ENCODE measurements at regions not wholly inside any gene's neighbourhood (a gene's known extent, or its start where the extent isn't known, plus 50 kb on each side); places are given as distances from the start of the nearest gene placed in this dataset.

DNA sequence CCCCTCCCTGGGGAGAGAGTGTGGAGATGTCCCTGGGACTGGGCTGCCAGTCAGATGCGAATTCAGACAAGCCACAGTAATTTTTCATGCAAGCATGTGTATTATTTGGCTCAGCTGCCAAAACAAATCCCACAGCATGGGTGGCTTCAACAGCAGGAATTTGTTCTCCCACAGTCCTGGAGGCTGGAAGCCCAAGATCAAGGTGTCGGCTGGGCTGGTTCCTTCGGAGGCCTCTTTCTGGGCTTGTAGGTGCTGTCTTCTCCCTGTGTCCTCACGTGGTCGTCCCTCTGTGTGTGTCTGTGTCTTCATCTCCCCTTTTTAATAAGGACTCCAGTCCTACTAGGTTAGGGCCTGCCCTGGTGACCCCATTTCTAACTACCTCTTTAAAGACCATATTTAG lies 91.9 kb upstream of the ACTRT2 start:
- H3K27ac ChIP-seq (ENCODE audit: low read length), result no peak overlapping the region
- ATAC-seq (no peak), DNase-seq (no peak)
- TF ChIP-seq, protein P1, sequence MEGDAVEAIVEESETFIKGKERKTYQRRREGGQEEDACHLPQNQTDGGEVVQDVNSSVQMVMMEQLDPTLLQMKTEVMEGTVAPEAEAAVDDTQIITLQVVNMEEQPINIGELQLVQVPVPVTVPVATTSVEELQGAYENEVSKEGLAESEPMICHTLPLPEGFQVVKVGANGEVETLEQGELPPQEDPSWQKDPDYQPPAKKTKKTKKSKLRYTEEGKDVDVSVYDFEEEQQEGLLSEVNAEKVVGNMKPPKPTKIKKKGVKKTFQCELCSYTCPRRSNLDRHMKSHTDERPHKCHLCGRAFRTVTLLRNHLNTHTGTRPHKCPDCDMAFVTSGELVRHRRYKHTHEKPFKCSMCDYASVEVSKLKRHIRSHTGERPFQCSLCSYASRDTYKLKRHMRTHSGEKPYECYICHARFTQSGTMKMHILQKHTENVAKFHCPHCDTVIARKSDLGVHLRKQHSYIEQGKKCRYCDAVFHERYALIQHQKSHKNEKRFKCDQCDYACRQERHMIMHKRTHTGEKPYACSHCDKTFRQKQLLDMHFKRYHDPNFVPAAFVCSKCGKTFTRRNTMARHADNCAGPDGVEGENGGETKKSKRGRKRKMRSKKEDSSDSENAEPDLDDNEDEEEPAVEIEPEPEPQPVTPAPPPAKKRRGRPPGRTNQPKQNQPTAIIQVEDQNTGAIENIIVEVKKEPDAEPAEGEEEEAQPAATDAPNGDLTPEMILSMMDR (conservative IDR thresholded peaks at IDR 0.05; ENCODE audit: low read depth, low read length), result no peak
- TF ChIP-seq EZH2phosphoT487 (IDR thresholded peaks at IDR 0.05; ENCODE audit: borderline replicate concordance, low read length), result no peak
- TF ChIP-seq EZH2 (IDR thresholded peaks at IDR 0.05; ENCODE audit: low read length, unreplicated experiment), result no peak
- no peaks in the 10 kb centered on the region for H3K4me1 ChIP-seq (ENCODE audit: insufficient read depth, low read length)
- H3K4me3 ChIP-seq (ENCODE audit: low read length), result no peak overlapping the region
- no peaks in the 10 kb centered on the region for H3K9me3 ChIP-seq (ENCODE audit: low read length)
- intact Hi-C loops (cut with micrococcal nuclease), result no loop called here
- ChIA-PET POLR2A (ENCODE audit: unreplicated experiment) (no interaction called here), CTCF (no interaction called here)
- BruUV-seq (replicated peaks), result no TSS peak
- no peaks in the 10 kb centered on the region for H3K36me3 ChIP-seq (ENCODE audit: low read depth, low read length)
- H4K20me1 ChIP-seq (ENCODE audit: low read length), result no peaks in the 10 kb centered on the region
- H3F3A ChIP-seq (ENCODE audit: low read length, unreplicated experiment), result no peaks in the 10 kb centered on the region
- H3K9me2 ChIP-seq (replicated peaks; ENCODE audit: low read length), result no peaks in the 10 kb centered on the region
- H3K27me3 ChIP-seq (ENCODE audit: low read length), result peaks cover 100% of the 10 kb centered on the region
- H3K79me2 ChIP-seq (ENCODE audit: low read length), result no peaks in the 10 kb centered on the region
- no peak overlapping the region for H2AFZ ChIP-seq (ENCODE audit: low read length)
- H3K4me2 ChIP-seq (ENCODE audit: low read length), result no peak overlapping the region
- H3K9ac ChIP-seq (ENCODE audit: low read length), result no peak overlapping the region

DNA sequence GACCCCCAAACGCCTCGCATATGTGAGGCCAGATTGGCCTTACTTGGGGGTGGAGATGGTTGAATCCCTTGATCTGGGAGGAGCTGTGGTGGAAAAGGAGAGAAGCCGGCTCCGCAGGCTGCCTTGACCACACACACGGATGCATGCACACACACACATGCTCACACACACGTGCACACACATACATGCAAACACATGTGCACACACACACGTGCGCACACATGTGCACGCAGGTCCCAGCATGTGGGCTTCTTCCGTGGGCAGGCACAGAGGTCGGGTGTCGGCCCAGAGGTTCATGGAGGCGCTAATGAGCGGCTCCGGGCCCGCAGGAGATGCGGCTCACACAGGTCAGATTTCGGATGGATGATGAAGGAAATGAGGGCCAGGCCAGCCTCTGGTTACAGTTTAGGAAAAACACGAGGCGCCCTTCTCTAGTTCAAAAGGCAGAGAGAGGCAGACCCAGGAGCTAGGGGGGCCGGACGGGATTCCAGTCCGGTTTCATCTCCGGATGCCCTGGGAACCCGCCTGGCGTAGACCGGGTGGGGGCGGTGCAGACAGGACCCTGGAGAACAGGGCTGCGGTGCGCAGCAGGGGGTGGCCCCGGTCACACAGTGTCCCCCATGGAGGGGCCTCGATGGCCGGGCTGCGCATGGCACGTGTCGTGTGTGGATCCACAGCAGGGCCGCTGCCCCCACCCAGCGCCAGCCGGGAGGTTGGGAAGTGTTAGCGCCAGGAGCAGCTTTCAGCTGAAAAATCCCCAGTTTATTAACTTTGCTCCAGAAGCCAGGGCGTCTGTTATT lies 91.1 kb upstream of the ACTRT2 start:
- no TSS peak for BruUV-seq (replicated peaks)

More for the DNA sequence above, 91.1 kb upstream of the ACTRT2 start:
- ATAC-seq (no peak), DNase-seq (no peak)
- Histone ChIP-seq H3F3A (ENCODE audit: low read length, unreplicated experiment) (no peaks in the 10 kb centered on the region), H3K36me3 (ENCODE audit: low read depth, low read length) (no peaks in the 10 kb centered on the region), H3K4me3 (ENCODE audit: low read length) (no peak overlapping the region), H3K9ac (ENCODE audit: low read length) (no peak overlapping the region), H3K9me3 (ENCODE audit: low read length) (no peaks in the 10 kb centered on the region), H2AFZ (ENCODE audit: low read length) (no peak overlapping the region), H3K4me2 (ENCODE audit: low read length) (no peak overlapping the region), H3K9me2 (replicated peaks; ENCODE audit: low read length) (no peaks in the 10 kb centered on the region), H3K27ac (ENCODE audit: low read length) (no peak overlapping the region), H3K79me2 (ENCODE audit: low read length) (no peaks in the 10 kb centered on the region), H3K27me3 (ENCODE audit: low read length) (peaks cover 100% of the 10 kb centered on the region), H3K4me1 (ENCODE audit: insufficient read depth, low read length) (no peaks in the 10 kb centered on the region), H4K20me1 (ENCODE audit: low read length) (no peaks in the 10 kb centered on the region)
- CTCF ChIA-PET, result no interaction called here
- TF ChIP-seq EZH2phosphoT487 (IDR thresholded peaks at IDR 0.05; ENCODE audit: borderline replicate concordance, low read length) (no peak), EZH2 (IDR thresholded peaks at IDR 0.05; ENCODE audit: low read length, unreplicated experiment) (no peak)
- TF ChIP-seq, protein P1 (conservative IDR thresholded peaks at IDR 0.05; ENCODE audit: low read depth, low read length), result no peak
- POLR2A ChIA-PET (ENCODE audit: unreplicated experiment), result no interaction called here
- intact Hi-C loops (cut with micrococcal nuclease), result no loop called here

Data from PC-3 (cell line).